Stimulated activated CD8-positive, alpha-beta memory T cell treated with anti-CD3 and anti-CD28 coated beads, Interleukin-2, amount 100 ng/mL, for 1 hour (primary cell): ENCODE measurements at regions not wholly inside any gene's neighbourhood (a gene's known extent, or its start where the extent isn't known, plus 50 kb on each side); places are given as distances from the start of the nearest gene placed in this dataset.
"Not testable (repeated sequence)": the region's sequence is repeated elsewhere in the genome, so short reads cannot be mapped to it uniquely, and the experiment has no call there.

Experiments used
- DNase-seq, 2 donors: peaks; one replicate each; pipeline ENCODE4 v3.0.0-alpha.2; 2020; ENCODE audit warnings: low read depth in 2 of 2

GRCh38 chr1:53399370-53400133 is 59.6 kb upstream of the DMRTB1 start:
- not testable (repeated sequence) for DNase-seq

- DNase-seq, result no peak
Measured at GRCh38 chr1:53400761-53401674, 58.2 kb upstream of the DMRTB1 start.

GRCh38 chr1:53401813-53402745 is 57.1 kb upstream of the DMRTB1 start:
- DNase-seq, result no peak

GRCh38 chr1:53402891-53403655 is 56.1 kb upstream of the DMRTB1 start:
- no peak for DNase-seq

GRCh38 chr1:53405737-53406136 is 53.5 kb upstream of the DMRTB1 start:
- no peak for DNase-seq

GRCh38 chr1:53406551-53407235 is 52.5 kb upstream of the DMRTB1 start:
- DNase-seq, result no peak

- no peak for DNase-seq
Measured at GRCh38 chr1:53408013-53408754, 51.0 kb upstream of the DMRTB1 start.

GRCh38 chr1:53408755-53409129 is 50.5 kb upstream of the DMRTB1 start:
- DNase-seq, result no peak

GRCh38 chr1:53409233-53409632 is 50.0 kb upstream of the DMRTB1 start:
- no peak for DNase-seq
